ENCODE measurements at regions not wholly inside any gene's neighbourhood (a gene's known extent, or its start where the extent isn't known, plus 50 kb on each side); places are given as distances from the start of the nearest gene placed in this dataset.

- TF ChIP-seq CTCF (conservative IDR thresholded peaks at IDR 0.05; ENCODE audit: low read length) (no peak), EZH2phosphoT487 (IDR thresholded peaks at IDR 0.05; ENCODE audit: borderline replicate concordance, low read depth, low read length) (no peak)
These were observed 173.4 kb downstream of the KIF2B start for GRCh38 chr17:53996131-53996530.
